ENCODE measurements at regions not wholly inside any gene's neighbourhood (a gene's known extent, or its start where the extent isn't known, plus 50 kb on each side); places are given as distances from the start of the nearest gene placed in this dataset.
"Not testable (repeated sequence)": the region's sequence is repeated elsewhere in the genome, so short reads cannot be mapped to it uniquely, and the experiment has no call there.

GRCh38 chr13:90311929-90312328 is 1035.6 kb upstream of the MIR17HG start:
- no peak for DNase-seq (ENCODE audit: low read depth in 4 of 4, low spot score in 2 of 4)

- no peak for DNase-seq (ENCODE audit: low read depth in 4 of 4, low spot score in 2 of 4)
Observed at GRCh38 chr13:90315061-90315460, 1032.4 kb upstream of the MIR17HG start.

- no peak for DNase-seq (ENCODE audit: low read depth in 4 of 4, low spot score in 2 of 4)
Observed at GRCh38 chr13:90320664-90321063, 1026.8 kb upstream of the MIR17HG start.

- no peak for DNase-seq (ENCODE audit: low read depth in 4 of 4, low spot score in 2 of 4)
Observed at GRCh38 chr13:90321281-90321931, 1026.1 kb upstream of the MIR17HG start.

- DNase-seq (ENCODE audit: low read depth in 4 of 4, low spot score in 2 of 4) = no peak
Observed at GRCh38 chr13:90329641-90330040, 1017.8 kb upstream of the MIR17HG start.

- no peak for DNase-seq (ENCODE audit: low read depth in 4 of 4, low spot score in 2 of 4)
Observed at GRCh38 chr13:90331974-90332373, 1015.5 kb upstream of the MIR17HG start.

- DNase-seq (ENCODE audit: low read depth in 4 of 4, low spot score in 2 of 4) = no peak
Observed at GRCh38 chr13:90336507-90336906, 1011.0 kb upstream of the MIR17HG start.

GRCh38 chr13:90341348-90341747 is 1006.1 kb upstream of the MIR17HG start:
- not testable (repeated sequence) for DNase-seq (ENCODE audit: low read depth in 4 of 4, low spot score in 2 of 4)

GRCh38 chr13:90348477-90349136 is 998.9 kb upstream of the MIR17HG start:
- not testable (repeated sequence) for DNase-seq (ENCODE audit: low read depth in 4 of 4, low spot score in 2 of 4)

GRCh38 chr13:90352763-90353162 is 994.7 kb upstream of the MIR17HG start:
- DNase-seq (ENCODE audit: low read depth in 4 of 4, low spot score in 2 of 4) = no peak

- DNase-seq (ENCODE audit: low read depth in 4 of 4, low spot score in 2 of 4) = no peak
Observed at GRCh38 chr13:90355162-90355751, 992.2 kb upstream of the MIR17HG start.

GRCh38 chr13:90360785-90361184 is 986.7 kb upstream of the MIR17HG start:
- DNase-seq (ENCODE audit: low read depth in 4 of 4, low spot score in 2 of 4) = no peak

- no peak for DNase-seq (ENCODE audit: low read depth in 4 of 4, low spot score in 2 of 4)
Observed at GRCh38 chr13:90362707-90363106, 984.8 kb upstream of the MIR17HG start.

- no peak for DNase-seq (ENCODE audit: low read depth in 4 of 4, low spot score in 2 of 4)
Observed at GRCh38 chr13:90365130-90365529, 982.4 kb upstream of the MIR17HG start.

- DNase-seq (ENCODE audit: low read depth in 4 of 4, low spot score in 2 of 4) = no peak
Observed at GRCh38 chr13:90374168-90374567, 973.3 kb upstream of the MIR17HG start.

- no peak for DNase-seq (ENCODE audit: low read depth in 4 of 4, low spot score in 2 of 4)
Observed at GRCh38 chr13:90375851-90376250, 971.6 kb upstream of the MIR17HG start.

GRCh38 chr13:90382425-90382824 is 965.1 kb upstream of the MIR17HG start:
- no peak for DNase-seq (ENCODE audit: low read depth in 4 of 4, low spot score in 2 of 4)

GRCh38 chr13:90385781-90386489 is 961.6 kb upstream of the MIR17HG start:
- DNase-seq (ENCODE audit: low read depth in 4 of 4, low spot score in 2 of 4) = no peak

- no peak for DNase-seq (ENCODE audit: low read depth in 4 of 4, low spot score in 2 of 4)
Observed at GRCh38 chr13:90388887-90389452, 958.5 kb upstream of the MIR17HG start.

- no peak for DNase-seq (ENCODE audit: low read depth in 4 of 4, low spot score in 2 of 4)
Observed at GRCh38 chr13:90389537-90389936, 958.0 kb upstream of the MIR17HG start.

GRCh38 chr13:90393408-90393807 is 954.1 kb upstream of the MIR17HG start:
- DNase-seq (ENCODE audit: low read depth in 4 of 4, low spot score in 2 of 4) = no peak

Measured in left renal cortex interstitium (tissue), 4 donors.